ENCODE measurements at regions not wholly inside any gene's neighbourhood (a gene's known extent, or its start where the extent isn't known, plus 50 kb on each side); places are given as distances from the start of the nearest gene placed in this dataset.

DNA sequence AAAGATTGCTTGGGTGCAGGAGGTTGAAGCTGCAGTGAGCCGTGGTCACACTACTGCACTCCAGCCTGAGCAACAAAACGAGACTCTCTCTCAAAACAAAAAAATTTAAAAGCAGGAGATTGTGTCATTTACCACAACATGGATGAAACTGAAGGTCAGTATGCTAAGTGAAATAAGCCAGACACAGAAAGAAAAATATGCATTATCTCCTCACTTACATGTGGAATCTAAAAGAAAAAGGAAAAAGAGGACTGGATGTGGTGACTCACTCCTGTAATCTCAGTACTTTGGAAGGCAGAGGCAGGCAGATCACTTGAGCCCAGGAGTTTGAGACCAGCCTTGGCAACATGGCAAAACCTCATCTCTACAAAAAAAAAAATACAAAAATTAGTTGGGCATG, 146.8 kb upstream of the DAPK1 start:
- TF ChIP-seq, protein P1, sequence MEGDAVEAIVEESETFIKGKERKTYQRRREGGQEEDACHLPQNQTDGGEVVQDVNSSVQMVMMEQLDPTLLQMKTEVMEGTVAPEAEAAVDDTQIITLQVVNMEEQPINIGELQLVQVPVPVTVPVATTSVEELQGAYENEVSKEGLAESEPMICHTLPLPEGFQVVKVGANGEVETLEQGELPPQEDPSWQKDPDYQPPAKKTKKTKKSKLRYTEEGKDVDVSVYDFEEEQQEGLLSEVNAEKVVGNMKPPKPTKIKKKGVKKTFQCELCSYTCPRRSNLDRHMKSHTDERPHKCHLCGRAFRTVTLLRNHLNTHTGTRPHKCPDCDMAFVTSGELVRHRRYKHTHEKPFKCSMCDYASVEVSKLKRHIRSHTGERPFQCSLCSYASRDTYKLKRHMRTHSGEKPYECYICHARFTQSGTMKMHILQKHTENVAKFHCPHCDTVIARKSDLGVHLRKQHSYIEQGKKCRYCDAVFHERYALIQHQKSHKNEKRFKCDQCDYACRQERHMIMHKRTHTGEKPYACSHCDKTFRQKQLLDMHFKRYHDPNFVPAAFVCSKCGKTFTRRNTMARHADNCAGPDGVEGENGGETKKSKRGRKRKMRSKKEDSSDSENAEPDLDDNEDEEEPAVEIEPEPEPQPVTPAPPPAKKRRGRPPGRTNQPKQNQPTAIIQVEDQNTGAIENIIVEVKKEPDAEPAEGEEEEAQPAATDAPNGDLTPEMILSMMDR (IDR thresholded peaks at IDR 0.05; ENCODE audit: low read depth, low read length), result no peak
- no peak overlapping the region for H3K4me3 ChIP-seq (replicated peaks in 1 of 2; ENCODE audit: low read depth in 2 of 2, low read length in 2 of 2)
- peak; percentile 22 to 85 for DNase-seq (ENCODE audit: low read depth in 2 of 2)

DNA sequence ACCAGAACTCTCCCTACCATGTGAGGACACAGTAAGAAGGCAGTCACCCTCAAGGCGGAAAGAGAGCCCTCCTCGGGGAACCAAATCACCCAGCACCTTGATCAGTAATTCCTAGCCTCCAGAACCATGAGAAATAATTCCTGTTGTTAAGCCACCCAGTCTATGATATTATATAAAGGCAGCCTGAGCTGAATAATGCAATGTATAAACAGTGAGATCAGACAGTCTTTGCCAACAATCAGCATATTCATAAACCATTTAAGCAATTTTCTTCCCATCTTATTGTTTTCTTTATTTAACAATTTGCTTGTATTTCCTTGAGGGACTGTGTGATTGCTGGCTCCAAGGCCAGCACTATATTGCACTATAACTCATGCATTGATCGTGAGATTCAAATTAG, 144.4 kb upstream of the DAPK1 start:
- TF ChIP-seq, protein P1 (IDR thresholded peaks at IDR 0.05; ENCODE audit: low read depth, low read length), result no peak
- H3K4me3 ChIP-seq (replicated peaks in 1 of 2; ENCODE audit: low read depth in 2 of 2, low read length in 2 of 2), result no peak overlapping the region
- no peak for DNase-seq (ENCODE audit: low read depth in 2 of 2)

DNA sequence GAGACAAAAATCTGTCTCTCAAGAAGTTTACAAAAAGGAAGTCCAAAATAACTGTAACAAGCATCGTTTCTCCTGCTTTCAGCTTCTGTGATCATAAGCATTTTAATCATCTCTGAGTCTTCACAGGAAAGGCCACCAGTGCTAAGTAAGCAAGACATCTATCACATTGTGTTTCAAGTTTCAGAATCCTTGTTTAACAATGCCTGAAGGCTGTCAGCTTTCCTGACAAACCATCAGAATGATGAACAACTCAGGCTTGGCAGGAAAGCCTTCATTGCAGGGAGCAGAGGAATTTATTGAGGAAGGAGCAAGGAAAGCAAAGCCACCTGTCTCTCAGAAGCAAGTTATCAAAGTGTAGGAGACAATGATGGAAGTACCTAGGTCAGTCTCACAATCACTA, 143.5 kb upstream of the DAPK1 start:
- DNase-seq (ENCODE audit: low read depth in 2 of 2), result no peak
- no peak overlapping the region for H3K4me3 ChIP-seq (replicated peaks in 1 of 2; ENCODE audit: low read depth in 2 of 2, low read length in 2 of 2)
- TF ChIP-seq, protein P1 (IDR thresholded peaks at IDR 0.05; ENCODE audit: low read depth, low read length), result no peak

DNA sequence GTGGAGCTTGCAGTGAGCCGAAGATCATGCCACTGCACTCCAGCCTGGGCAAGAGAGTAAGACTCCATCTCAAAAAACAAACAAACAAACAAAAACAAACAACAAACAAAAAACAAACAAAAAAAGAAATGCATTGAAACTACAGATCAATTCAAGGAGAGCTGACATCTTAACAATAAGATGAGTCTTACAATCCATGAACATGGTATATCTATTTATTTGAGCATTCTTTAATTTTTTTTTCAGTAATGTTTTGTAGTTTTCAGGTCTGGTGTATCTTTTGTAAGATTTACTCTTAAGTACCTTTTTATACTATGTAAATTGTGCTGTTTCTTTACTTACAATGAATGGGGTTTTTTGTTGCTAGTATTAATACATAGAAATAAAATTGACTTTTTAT, 140.1 kb upstream of the DAPK1 start:
- TF ChIP-seq, protein P1 (IDR thresholded peaks at IDR 0.05; ENCODE audit: low read depth, low read length), result no peak
- no peak for DNase-seq (ENCODE audit: low read depth in 2 of 2)
- no peak overlapping the region for H3K4me3 ChIP-seq (replicated peaks in 1 of 2; ENCODE audit: low read depth in 2 of 2, low read length in 2 of 2)

DNA sequence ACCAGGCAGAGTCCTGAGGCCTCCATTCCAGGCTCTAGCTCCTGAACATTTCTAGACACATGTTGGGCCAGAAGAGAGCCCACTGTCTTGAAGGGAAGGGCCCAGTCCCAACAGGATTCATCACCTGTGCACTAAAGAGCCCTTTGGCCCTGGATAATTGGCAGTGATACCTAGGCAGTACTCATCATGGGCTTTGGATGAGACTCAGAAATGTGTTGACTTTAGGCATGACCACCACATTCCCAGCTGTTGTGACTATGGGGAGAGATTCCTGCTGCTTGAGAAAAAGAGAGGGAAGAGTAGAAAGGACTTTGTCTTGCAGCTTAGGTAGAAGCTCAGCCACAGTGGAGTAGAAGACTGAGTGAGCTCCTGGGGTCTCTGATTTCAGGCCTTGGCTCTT, 138.4 kb upstream of the DAPK1 start:
- TF ChIP-seq, protein P1 (IDR thresholded peaks at IDR 0.05; ENCODE audit: low read depth, low read length), result no peak
- DNase-seq (ENCODE audit: low read depth in 2 of 2), result no peak
- no peak overlapping the region for H3K4me3 ChIP-seq (replicated peaks in 1 of 2; ENCODE audit: low read depth in 2 of 2, low read length in 2 of 2)

DNA sequence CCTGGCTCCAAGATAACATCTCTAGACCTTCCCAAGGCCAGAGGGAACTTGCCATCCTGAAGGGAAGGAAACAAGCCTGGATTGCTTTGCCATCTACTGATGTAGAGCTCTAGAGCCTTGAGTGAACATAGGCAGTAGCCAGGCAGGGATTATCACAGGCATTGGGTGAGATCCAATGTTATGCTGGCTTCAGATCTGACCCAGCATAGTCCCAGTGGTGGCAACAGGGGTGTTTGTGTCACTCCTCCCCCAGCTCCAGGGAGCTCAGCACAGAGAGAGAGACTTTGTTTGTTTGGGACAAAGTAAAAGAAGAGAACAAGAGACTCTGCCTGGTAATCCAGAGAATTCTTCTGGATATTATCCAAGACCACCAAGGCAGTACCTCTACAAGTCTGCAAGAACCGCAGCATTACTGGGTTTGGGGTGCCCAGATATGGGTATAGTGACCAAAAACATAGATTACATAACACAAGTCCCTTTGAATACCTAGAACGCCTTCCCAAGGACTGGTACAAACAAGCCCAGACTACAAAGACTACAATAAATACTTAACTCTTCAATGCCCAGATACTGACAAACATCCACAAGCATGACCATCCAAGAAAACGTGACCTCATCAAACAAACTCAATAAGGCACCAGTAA, 137.6 kb upstream of the DAPK1 start:
- TF ChIP-seq, protein P1 (IDR thresholded peaks at IDR 0.05; ENCODE audit: low read depth, low read length), result no peak
- H3K4me3 ChIP-seq (replicated peaks in 1 of 2; ENCODE audit: low read depth in 2 of 2, low read length in 2 of 2), result no peak overlapping the region

More for the DNA sequence above, 137.6 kb upstream of the DAPK1 start:
- DNase-seq (ENCODE audit: low read depth in 2 of 2), result no peak
